ENCODE measurements at regions not wholly inside any gene's neighbourhood (a gene's known extent, or its start where the extent isn't known, plus 50 kb on each side); places are given as distances from the start of the nearest gene placed in this dataset.

- no peak for DNase-seq
- TF ChIP-seq POLR2A (IDR thresholded peaks at IDR 0.05; ENCODE audit: low read length) (no peak), GATA1 (IDR thresholded peaks at IDR 0.05; ENCODE audit: low read depth, low read length) (no peak)
Observed at GRCh38 chr4:156186111-156186510, 232.4 kb upstream of the CTSO start.

GRCh38 chr4:156185514-156186055, 231.9 kb upstream of the CTSO start:
- no peak for TF ChIP-seq POLR2A (IDR thresholded peaks at IDR 0.05; ENCODE audit: low read length)
- no peak for TF ChIP-seq GATA1 (IDR thresholded peaks at IDR 0.05; ENCODE audit: low read depth, low read length)
- DNase-seq = no peak

DNA sequence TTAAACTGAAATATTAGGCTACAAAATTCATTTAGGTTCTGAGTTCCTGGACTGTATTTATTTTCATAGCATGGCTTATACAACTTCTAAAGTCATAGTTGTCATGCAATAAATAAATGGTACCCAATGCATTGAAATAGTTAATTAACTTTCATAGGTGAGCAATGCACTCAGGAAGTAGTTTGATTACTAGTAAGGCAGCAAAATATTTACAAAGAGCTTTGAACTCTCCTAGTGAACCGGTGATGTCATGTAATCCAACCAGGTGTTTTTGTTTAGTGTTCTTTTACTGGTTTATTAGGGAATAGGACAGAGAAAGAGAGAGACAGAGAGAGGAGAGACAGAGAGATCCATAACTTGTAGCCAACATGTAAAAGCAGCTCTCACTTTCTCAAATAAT, 228.6 kb upstream of the CTSO start:
- TF ChIP-seq POLR2A (IDR thresholded peaks at IDR 0.05; ENCODE audit: low read length) = no peak
- TF ChIP-seq GATA1 (IDR thresholded peaks at IDR 0.05; ENCODE audit: low read depth, low read length) = no peak

DNA sequence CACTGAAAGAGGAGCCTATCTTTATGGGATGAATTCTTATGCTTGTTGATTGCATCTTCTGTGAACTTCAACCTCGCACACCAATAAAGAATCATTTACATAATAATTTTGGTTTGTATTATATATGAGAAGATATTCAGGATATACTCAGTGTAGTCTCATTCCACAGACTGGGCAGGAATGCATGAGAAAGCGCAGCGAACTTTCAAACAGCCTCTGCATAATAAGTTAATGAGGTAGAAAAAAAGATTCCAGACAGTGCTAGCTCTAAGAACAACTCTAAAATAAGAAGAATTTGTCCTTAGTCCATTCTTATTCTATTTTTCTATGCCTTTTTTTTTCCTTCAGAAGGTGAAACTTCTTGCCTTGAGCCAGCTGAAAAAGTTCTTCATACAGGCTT, 224.3 kb upstream of the CTSO start:
- TF ChIP-seq POLR2A (IDR thresholded peaks at IDR 0.05; ENCODE audit: low read length) (no peak), GATA1 (IDR thresholded peaks at IDR 0.05; ENCODE audit: low read depth, low read length) (no peak)
- no peak for DNase-seq

More for the DNA sequence above, 228.6 kb upstream of the CTSO start:
- no peak for DNase-seq

GRCh38 chr4:156176896-156177295, 223.2 kb upstream of the CTSO start:
- DNase-seq = no peak
- no peak for TF ChIP-seq POLR2A (IDR thresholded peaks at IDR 0.05; ENCODE audit: low read length)
- no peak for TF ChIP-seq GATA1 (IDR thresholded peaks at IDR 0.05; ENCODE audit: low read depth, low read length)

DNA sequence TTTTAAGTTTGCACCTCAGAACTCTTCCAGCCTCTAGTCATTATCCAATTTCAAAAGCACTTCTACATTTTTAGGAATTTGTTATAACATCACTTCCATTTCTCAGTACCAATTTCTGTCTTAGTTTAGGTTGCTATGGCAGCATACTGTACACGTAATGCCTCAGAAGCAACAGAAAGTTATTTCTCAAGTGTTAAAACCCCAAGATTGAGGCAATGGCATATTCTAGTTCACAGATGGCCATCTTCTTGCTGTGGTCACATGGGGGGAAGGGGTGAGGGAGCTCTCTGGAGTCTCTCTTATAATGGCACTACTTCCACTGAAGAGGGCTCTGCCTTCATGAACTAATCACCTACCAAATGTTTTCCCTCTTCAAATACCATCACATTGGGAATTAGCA, 220.3 kb upstream of the CTSO start:
- no peak for DNase-seq
- no peak for TF ChIP-seq GATA1 (IDR thresholded peaks at IDR 0.05; ENCODE audit: low read depth, low read length)
- TF ChIP-seq POLR2A (IDR thresholded peaks at IDR 0.05; ENCODE audit: low read length) = no peak

GRCh38 chr4:156173486-156173885, 219.8 kb upstream of the CTSO start:
- TF ChIP-seq POLR2A (IDR thresholded peaks at IDR 0.05; ENCODE audit: low read length) = no peak
- TF ChIP-seq GATA1 (IDR thresholded peaks at IDR 0.05; ENCODE audit: low read depth, low read length) = no peak
- DNase-seq = no peak

DNA sequence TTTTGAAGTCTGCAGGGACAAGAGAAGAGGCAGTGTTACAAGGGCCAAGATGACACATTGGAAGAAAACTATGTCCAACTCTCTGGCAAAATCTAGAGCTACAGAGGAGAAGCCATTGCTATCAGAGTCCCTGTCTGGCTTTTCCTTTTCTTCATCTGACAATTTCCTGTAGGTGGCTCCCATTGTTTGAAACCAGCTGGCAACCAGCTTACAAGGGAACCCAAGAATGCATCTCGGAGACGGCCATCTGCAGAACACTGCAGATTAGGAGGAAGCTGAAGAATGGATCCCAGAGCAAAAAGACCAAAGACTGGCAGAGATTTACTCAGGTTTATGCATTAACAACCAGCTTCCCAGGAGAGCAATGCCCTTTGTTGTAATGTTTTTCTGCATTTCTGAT, 216.2 kb upstream of the CTSO start:
- no peak for DNase-seq
- no peak for TF ChIP-seq POLR2A (IDR thresholded peaks at IDR 0.05; ENCODE audit: low read length)

GRCh38 chr4:156169011-156169410, 215.3 kb upstream of the CTSO start:
- peak; percentile 2 to 7 for DNase-seq
- TF ChIP-seq POLR2A (IDR thresholded peaks at IDR 0.05; ENCODE audit: low read length) = no peak
- no peak for TF ChIP-seq GATA1 (IDR thresholded peaks at IDR 0.05; ENCODE audit: low read depth, low read length)

GRCh38 chr4:156168288-156168687, 214.6 kb upstream of the CTSO start:
- DNase-seq = no peak
- TF ChIP-seq POLR2A (IDR thresholded peaks at IDR 0.05; ENCODE audit: low read length) (no peak), GATA1 (IDR thresholded peaks at IDR 0.05; ENCODE audit: low read depth, low read length) (no peak)

DNA sequence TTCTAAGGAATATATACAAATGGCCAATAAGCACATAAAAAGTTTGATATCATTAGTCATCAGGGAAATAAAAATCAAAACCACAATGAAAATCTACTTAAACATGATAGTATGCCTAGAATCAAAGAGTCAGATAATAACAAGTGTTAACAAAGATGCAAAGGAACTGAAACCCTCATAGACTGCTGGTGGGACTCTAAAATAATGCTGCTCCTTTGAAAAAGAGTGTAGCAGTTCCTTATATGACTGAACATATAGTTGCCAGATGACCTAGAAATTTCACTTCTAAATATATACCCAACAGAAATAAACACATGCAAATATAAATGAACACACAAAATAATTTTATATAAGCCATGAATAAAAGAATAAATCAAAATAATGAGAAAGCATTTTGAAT, 205.1 kb upstream of the CTSO start:
- no peak for DNase-seq
- TF ChIP-seq GATA1 (IDR thresholded peaks at IDR 0.05; ENCODE audit: low read depth, low read length) (no peak), POLR2A (IDR thresholded peaks at IDR 0.05; ENCODE audit: low read length) (no peak)

GRCh38 chr4:156154978-156155377, 201.3 kb upstream of the CTSO start:
- TF ChIP-seq POLR2A (IDR thresholded peaks at IDR 0.05; ENCODE audit: low read length) = no peak
- DNase-seq = no peak

- DNase-seq = no peak
- TF ChIP-seq POLR2A (IDR thresholded peaks at IDR 0.05; ENCODE audit: low read length) = no peak
- no peak for TF ChIP-seq GATA1 (IDR thresholded peaks at IDR 0.05; ENCODE audit: low read depth, low read length)
Observed at GRCh38 chr4:156146571-156146970, 192.9 kb upstream of the CTSO start.

DNA sequence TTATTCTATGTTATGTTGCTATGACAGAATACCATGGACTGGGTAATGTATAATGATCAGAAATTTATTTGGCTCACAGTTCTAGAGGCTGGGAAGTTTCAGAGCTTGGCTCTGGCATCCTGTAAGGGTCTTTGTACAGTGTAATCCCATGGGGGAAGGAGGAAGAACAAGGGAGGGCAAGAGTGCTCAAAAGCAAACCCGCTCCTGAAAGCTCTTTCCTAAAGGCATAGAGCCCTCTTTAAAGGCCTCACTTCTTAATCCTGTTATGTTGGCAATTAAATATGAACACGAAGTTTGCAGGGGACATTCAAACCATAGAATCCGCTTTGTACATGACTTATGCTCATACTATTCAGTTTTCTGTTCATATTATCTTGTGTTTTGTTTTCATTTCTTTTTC, 191.3 kb upstream of the CTSO start:
- TF ChIP-seq POLR2A (IDR thresholded peaks at IDR 0.05; ENCODE audit: low read length) (no peak), GATA1 (IDR thresholded peaks at IDR 0.05; ENCODE audit: low read depth, low read length) (no peak)
- no peak for DNase-seq

DNA sequence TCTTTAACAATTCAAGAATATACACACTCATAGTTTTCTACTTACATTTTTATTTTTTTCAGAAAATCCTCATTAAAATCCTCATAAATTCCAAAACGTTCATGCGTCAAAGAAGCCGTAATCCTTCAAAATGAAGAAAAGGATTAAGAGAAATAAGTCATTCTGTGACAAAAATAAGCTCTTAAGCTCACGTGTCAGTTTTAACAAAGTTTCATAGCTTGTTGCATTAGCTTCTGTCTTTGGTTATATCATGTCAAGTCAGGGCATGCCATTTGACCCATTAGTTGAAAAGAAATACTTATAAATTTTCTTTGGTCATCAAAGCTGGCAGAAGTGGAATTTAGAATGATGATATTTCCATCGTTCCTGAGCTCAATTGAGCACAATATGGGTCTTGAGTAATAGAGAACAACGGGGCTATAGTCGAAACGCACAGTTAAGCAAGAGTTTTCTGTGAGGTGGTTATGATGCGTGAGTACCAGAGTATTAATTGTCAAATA, 185.2 kb upstream of the CTSO start:
- no peak for DNase-seq
- no peak for TF ChIP-seq POLR2A (IDR thresholded peaks at IDR 0.05; ENCODE audit: low read length)
- no peak for TF ChIP-seq GATA1 (IDR thresholded peaks at IDR 0.05; ENCODE audit: low read depth, low read length)
